ENCODE measurements at regions not wholly inside any gene's neighbourhood (a gene's known extent, or its start where the extent isn't known, plus 50 kb on each side); places are given as distances from the start of the nearest gene placed in this dataset.
A peak's percentile ranks its signal among the peaks of the same experiment; 100 is the strongest.
"Not testable (repeated sequence)": the region's sequence is repeated elsewhere in the genome, so short reads cannot be mapped to it uniquely, and the experiment has no call there.

- ATAC-seq: no peak
- no peak for DNase-seq
- intact Hi-C loops (cut with micrococcal nuclease): no loop called here
Observed at GRCh38 chr4:126532527-126532926, 1100.2 kb upstream of the INTU start.

- ATAC-seq: no peak
- intact Hi-C loops (cut with micrococcal nuclease): no loop called here
- no peak for DNase-seq
Observed at GRCh38 chr4:126533146-126533805, 1099.5 kb upstream of the INTU start.

GRCh38 chr4:126539771-126540170 lies 1093.0 kb upstream of the INTU start:
- intact Hi-C loops (cut with micrococcal nuclease): no loop called here
- no peak for DNase-seq
- ATAC-seq: no peak

- peak; percentile 30 for ATAC-seq
- intact Hi-C loops (cut with micrococcal nuclease): no loop called here
- DNase-seq: no peak
Observed at GRCh38 chr4:126541820-126542219, 1090.9 kb upstream of the INTU start.

- ATAC-seq (no peak), DNase-seq (no peak)
- intact Hi-C loops (cut with micrococcal nuclease): no loop called here
Observed at GRCh38 chr4:126544276-126544675, 1088.5 kb upstream of the INTU start.

- DNase-seq; ATAC-seq; intact Hi-C loops (cut with micrococcal nuclease): not testable (repeated sequence)
Observed at GRCh38 chr4:126546197-126546596, 1086.6 kb upstream of the INTU start.

GRCh38 chr4:126547352-126547751 lies 1085.4 kb upstream of the INTU start:
- no peak for DNase-seq

GRCh38 chr4:126548890-126549289 lies 1083.9 kb upstream of the INTU start:
- intact Hi-C loops (cut with micrococcal nuclease): no loop called here
- ATAC-seq (no peak), DNase-seq (no peak)

More at GRCh38 chr4:126547352-126547751, 1085.4 kb upstream of the INTU start:
- intact Hi-C loops (cut with micrococcal nuclease): no loop called here
- no peak for ATAC-seq

GRCh38 chr4:126552321-126552720 lies 1080.4 kb upstream of the INTU start:
- intact Hi-C loops (cut with micrococcal nuclease): no loop called here
- ATAC-seq (no peak), DNase-seq (no peak)

- intact Hi-C loops (cut with micrococcal nuclease): no loop called here
- ATAC-seq (no peak), DNase-seq (no peak)
Observed at GRCh38 chr4:126553248-126553647, 1079.5 kb upstream of the INTU start.

- ATAC-seq: no peak
- intact Hi-C loops (cut with micrococcal nuclease): no loop called here
- no peak for DNase-seq
Observed at GRCh38 chr4:126558596-126558995, 1074.2 kb upstream of the INTU start.

- intact Hi-C loops (cut with micrococcal nuclease): no loop called here
- DNase-seq (no peak), ATAC-seq (no peak)
Observed at GRCh38 chr4:126559961-126560360, 1072.8 kb upstream of the INTU start.

GRCh38 chr4:126560794-126561193 lies 1072.0 kb upstream of the INTU start:
- DNase-seq (no peak), ATAC-seq (no peak)
- intact Hi-C loops (cut with micrococcal nuclease): no loop called here

- no peak for ATAC-seq
- DNase-seq: no peak
- intact Hi-C loops (cut with micrococcal nuclease): no loop called here
Observed at GRCh38 chr4:126563389-126563788, 1069.4 kb upstream of the INTU start.

- ATAC-seq (no peak), DNase-seq (no peak)
- intact Hi-C loops (cut with micrococcal nuclease): no loop called here
Observed at GRCh38 chr4:126564283-126564854, 1068.4 kb upstream of the INTU start.

GRCh38 chr4:126568652-126569570 lies 1063.8 kb upstream of the INTU start:
- intact Hi-C loops (cut with micrococcal nuclease): no loop called here
- DNase-seq: no peak
- no peak for ATAC-seq

GRCh38 chr4:126572264-126572663 lies 1060.5 kb upstream of the INTU start:
- intact Hi-C loops (cut with micrococcal nuclease): no loop called here
- ATAC-seq (no peak), DNase-seq (no peak)

GRCh38 chr4:126582737-126583136 lies 1050.0 kb upstream of the INTU start:
- DNase-seq (no peak), ATAC-seq (no peak)
- intact Hi-C loops (cut with micrococcal nuclease): no loop called here

- intact Hi-C loops (cut with micrococcal nuclease): no loop called here
- DNase-seq (no peak), ATAC-seq (no peak)
Observed at GRCh38 chr4:126583509-126583908, 1049.2 kb upstream of the INTU start.

- DNase-seq (no peak), ATAC-seq (no peak)
- intact Hi-C loops (cut with micrococcal nuclease): no loop called here
Observed at GRCh38 chr4:126591583-126591982, 1041.2 kb upstream of the INTU start.
